CD14-positive monocyte (primary cell): ENCODE measurements at regions not wholly inside any gene's neighbourhood (a gene's known extent, or its start where the extent isn't known, plus 50 kb on each side); places are given as distances from the start of the nearest gene placed in this dataset.

Experiments
- DNase-seq, 3 donors: peaks; one replicate each; pipeline ENCODE4 v3.0.0-alpha.2; 2011 to 2022
- H2AFZ ChIP-seq: 2 replicates; pipeline ENCODE4 v1.6.0; 2012; ENCODE audit warnings: mild to moderate bottlenecking, low read depth, low read length, inconsistent platforms; ENCODE audit not compliant: insufficient read depth, poor library complexity, severe bottlenecking
- H3K27ac ChIP-seq, 2 donors: 1 replicate in 1 of 2; 2 replicates in 1 of 2; pipeline ENCODE4 v1.5.1; 2012 to 2013; ENCODE audit warnings: low read length in 2 of 2, control low read depth in 1 of 2, inconsistent platforms in 1 of 2, low read depth in 1 of 2, mild to moderate bottlenecking in 1 of 2
- H3K27me3 ChIP-seq, 2 donors: one replicate each; pipeline versions ENCODE4 v1.6.0 to v1.6.1; 2011 to 2013; ENCODE audit warnings: low read length in 2 of 2; ENCODE audit not compliant: control insufficient read depth in 2 of 2, insufficient read depth in 2 of 2
- H3K36me3 ChIP-seq, 2 donors: replicated peaks in 1 of 2; 1 replicate in 1 of 2; 2 replicates in 1 of 2; pipeline versions ENCODE4 v1.5.1 to v1.6.1; 2012 to 2013; ENCODE audit warnings: low read length in 2 of 2, control low read depth in 1 of 2, inconsistent platforms in 1 of 2, mild to moderate bottlenecking in 1 of 2; ENCODE audit not compliant: insufficient read depth in 2 of 2, control insufficient read depth in 1 of 2
- H3K4me1 ChIP-seq, 2 donors: 1 replicate in 1 of 2; 2 replicates in 1 of 2; pipeline versions ENCODE4 v1.5.1 to v1.6.1; 2012 to 2013; ENCODE audit warnings: low read length in 2 of 2, control low read depth in 1 of 2, inconsistent platforms in 1 of 2, mild to moderate bottlenecking in 1 of 2, moderate library complexity in 1 of 2; ENCODE audit not compliant: insufficient read depth in 2 of 2, control insufficient read depth in 1 of 2
- H3K4me2 ChIP-seq: replicated peaks from 2 replicates; pipeline ENCODE3; 2012; ENCODE audit warnings: low read length, moderate library complexity, mild to moderate bottlenecking; ENCODE audit not compliant: poor library complexity, severe bottlenecking; ENCODE audit errors: extremely low read depth
- H3K4me3 ChIP-seq, 3 experiments: fragments of 200-600 bp in 1 of 3; sonication (generic) in 1 of 3; replicated peaks in 1 of 3; 1 replicate in 2 of 3; 2 replicates in 1 of 3; pipeline ENCODE4 v1.5.1; 2011 to 2013; ENCODE audit warnings: low read length in 3 of 3, mild to moderate bottlenecking in 3 of 3, control low read depth in 2 of 3, low read depth in 2 of 3, inconsistent platforms in 1 of 3, moderate library complexity in 1 of 3
- H3K79me2 ChIP-seq: 2 replicates; pipeline ENCODE4 v1.6.0; 2012; ENCODE audit warnings: mild to moderate bottlenecking, control low read depth, inconsistent platforms, low read length, moderate library complexity; ENCODE audit not compliant: insufficient read depth
- H3K9ac ChIP-seq: 2 replicates; pipeline ENCODE4 v1.6.0; 2017; ENCODE audit warnings: low read length, mild to moderate bottlenecking; ENCODE audit not compliant: insufficient read depth, poor library complexity, severe bottlenecking
- H3K9me3 ChIP-seq, 2 donors: replicated peaks in 1 of 2; 1 replicate in 1 of 2; 2 replicates in 1 of 2; pipeline versions ENCODE4 v1.5.1 to v1.6.1; 2012 to 2013; ENCODE audit warnings: low read length in 2 of 2, control low read depth in 1 of 2; ENCODE audit not compliant: control insufficient read depth in 1 of 2, insufficient read depth in 1 of 2
- H4K20me1 ChIP-seq: 2 replicates; pipeline ENCODE4 v1.6.0; 2012; ENCODE audit warnings: mild to moderate bottlenecking, low read length, control low read depth, moderate library complexity; ENCODE audit not compliant: insufficient read depth
- H3K27ac Mint-ChIP-seq, 7 donors: one replicate each; pipeline ENCODE4 v1.8.0; 2020; ENCODE audit warnings: mild to moderate bottlenecking in 7 of 7, mixed read lengths in 7 of 7, moderate library complexity in 6 of 7, inconsistent platforms in 2 of 7
- H3K27me3 Mint-ChIP-seq, 3 donors: one replicate each; pipeline ENCODE4 v1.8.0; 2021 to 2022; ENCODE audit warnings: low read depth in 3 of 3, mild to moderate bottlenecking in 3 of 3, mixed read lengths in 3 of 3, moderate library complexity in 3 of 3, inconsistent platforms in 1 of 3
- H3K36me3 Mint-ChIP-seq, 2 donors: one replicate each; pipeline ENCODE4 v1.8.0; 2020; ENCODE audit warnings: mixed read lengths in 2 of 2, inconsistent platforms in 1 of 2, mild to moderate bottlenecking in 1 of 2
- H3K4me1 Mint-ChIP-seq: one replicate; pipeline ENCODE4 v1.8.0; 2020; ENCODE audit warnings: mild to moderate bottlenecking, mixed read lengths
- H3K4me3 Mint-ChIP-seq, 2 donors: one replicate each; pipeline ENCODE4 v1.8.0; 2020; ENCODE audit warnings: mild to moderate bottlenecking in 2 of 2, mixed read lengths in 2 of 2, moderate library complexity in 1 of 2
- H3K9me3 Mint-ChIP-seq, 7 donors: one replicate each; pipeline ENCODE4 v1.8.0; 2020 to 2022; ENCODE audit warnings: mixed read lengths in 7 of 7, mild to moderate bottlenecking in 6 of 7, moderate library complexity in 6 of 7, inconsistent platforms in 2 of 7
- CTCF ChIP-seq: fragments of 200-600 bp; IDR thresholded peaks from one replicate; pipeline ENCODE4 v1.8.0; 2022; ENCODE audit warnings: antibody characterized with exemption, mild to moderate bottlenecking
- WGBS: methylation state at CpG from one replicate; pipeline ENCODE4 v1.1.5; 2013; ENCODE audit warnings: missing lambda C conversion rate; ENCODE audit not compliant: insufficient coverage; 5-methylcytosine and 5-hydroxymethylcytosine counted together
- intact Hi-C, 2 donors: fragments of 100-400 bp; cut with micrococcal nuclease; formaldehyde crosslinking; loops; one replicate each; pipeline versions ENCODE4 v1.15.0 to v1.15.1; 2023

GRCh38 chr10:129321727-129322126 is 145.3 kb upstream of the MGMT start:
- DNase-seq, result no peak
- Histone ChIP-seq H3K9me3 (no peaks in the 10 kb centered on the region), H3K27ac (no peak overlapping the region), H3K79me2 (no peaks in the 10 kb centered on the region), H2AFZ (no peak overlapping the region), H4K20me1 (no peaks in the 10 kb centered on the region), H3K4me1 (no peaks in the 10 kb centered on the region), H3K36me3 (no peaks in the 10 kb centered on the region), H3K4me2 (no peak overlapping the region), H3K27me3 (no peaks in the 10 kb centered on the region), H3K9ac (no peak overlapping the region), H3K4me3 (no peak overlapping the region)
- peaks cover 0 to 13% (median 5%) of the 10 kb centered on the region in 7 donors for H3K9me3 Mint-ChIP-seq
- H3K4me3 Mint-ChIP-seq, result no peak overlapping the region
- TF ChIP-seq CTCF, result no peak
- no peak overlapping the region for H3K27ac Mint-ChIP-seq
- H3K4me1 Mint-ChIP-seq, result no peaks in the 10 kb centered on the region
- intact Hi-C loops, result no loop called here
- no peaks in the 10 kb centered on the region for H3K36me3 Mint-ChIP-seq
- peaks cover 2 to 5% (median 2%) of the 10 kb centered on the region in 3 donors for H3K27me3 Mint-ChIP-seq
- WGBS, result 98% methylated on average over 10 of the region's 10 CpGs

GRCh38 chr10:129322933-129323820 is 143.9 kb upstream of the MGMT start:
- Histone ChIP-seq H3K9me3 (no peaks in the 10 kb centered on the region), H3K9ac (no peak overlapping the region), H3K27me3 (no peaks in the 10 kb centered on the region), H3K79me2 (no peaks in the 10 kb centered on the region), H3K4me1 (no peaks in the 10 kb centered on the region), H2AFZ (no peak overlapping the region), H3K4me3 (no peak overlapping the region), H3K36me3 (no peaks in the 10 kb centered on the region), H3K27ac (no peak overlapping the region), H3K4me2 (no peak overlapping the region), H4K20me1 (no peaks in the 10 kb centered on the region)
- TF ChIP-seq CTCF, result no peak
- intact Hi-C loops, result no loop called here
- Mint-ChIP-seq H3K27ac (no peak overlapping the region), H3K27me3 (peaks cover 2 to 5% (median 3%) of the 10 kb centered on the region in 3 donors), H3K4me3 (no peak overlapping the region), H3K9me3 (peaks cover 0 to 7% (median 1%) of the 10 kb centered on the region in 7 donors), H3K36me3 (no peaks in the 10 kb centered on the region), H3K4me1 (no peaks in the 10 kb centered on the region)
- no peak for DNase-seq
- WGBS, result 89% methylated on average over 3 of the region's 13 CpGs
